ENCODE measurements at regions not wholly inside any gene's neighbourhood (a gene's known extent, or its start where the extent isn't known, plus 50 kb on each side); places are given as distances from the start of the nearest gene placed in this dataset.

DNA sequence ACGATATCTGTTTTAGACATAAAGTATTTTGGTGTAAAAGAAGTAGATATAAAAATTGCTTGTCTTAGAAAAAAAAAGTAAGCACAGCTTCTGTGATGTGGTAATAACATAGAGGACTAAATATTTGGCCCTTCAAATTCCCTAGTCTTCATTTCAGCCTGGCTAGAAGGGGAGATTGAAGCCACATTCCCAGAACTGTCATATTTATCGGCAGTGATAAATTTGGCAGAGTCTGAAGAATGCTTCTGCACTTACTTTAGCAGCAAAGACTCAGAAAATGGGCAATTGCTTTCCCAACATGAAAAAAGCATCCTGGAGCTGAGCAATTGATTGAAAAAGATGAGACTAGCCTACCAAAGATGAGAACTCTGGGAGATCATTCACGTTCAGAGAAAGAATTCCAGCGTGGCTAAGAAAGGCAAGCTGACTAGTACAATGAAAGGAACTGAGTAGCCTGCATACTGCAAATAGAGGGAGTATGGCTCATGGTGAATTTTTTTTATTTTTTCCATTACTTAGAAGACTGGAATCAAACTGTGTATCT, 278.7 kb upstream of the KLHL29 start:
- Histone ChIP-seq H3K36me3 (ENCODE audit: control insufficient read depth, insufficient read depth, low read length) (no peaks in the 10 kb centered on the region), H3K27me3 (replicated peaks; ENCODE audit: control insufficient read depth, insufficient read depth, low read length) (no peaks in the 10 kb centered on the region; the same call in none of the 2 replicates), H3K4me3 (replicated peaks; ENCODE audit: low read depth, low read length) (no peak overlapping the region)
- TF ChIP-seq, protein P1, sequence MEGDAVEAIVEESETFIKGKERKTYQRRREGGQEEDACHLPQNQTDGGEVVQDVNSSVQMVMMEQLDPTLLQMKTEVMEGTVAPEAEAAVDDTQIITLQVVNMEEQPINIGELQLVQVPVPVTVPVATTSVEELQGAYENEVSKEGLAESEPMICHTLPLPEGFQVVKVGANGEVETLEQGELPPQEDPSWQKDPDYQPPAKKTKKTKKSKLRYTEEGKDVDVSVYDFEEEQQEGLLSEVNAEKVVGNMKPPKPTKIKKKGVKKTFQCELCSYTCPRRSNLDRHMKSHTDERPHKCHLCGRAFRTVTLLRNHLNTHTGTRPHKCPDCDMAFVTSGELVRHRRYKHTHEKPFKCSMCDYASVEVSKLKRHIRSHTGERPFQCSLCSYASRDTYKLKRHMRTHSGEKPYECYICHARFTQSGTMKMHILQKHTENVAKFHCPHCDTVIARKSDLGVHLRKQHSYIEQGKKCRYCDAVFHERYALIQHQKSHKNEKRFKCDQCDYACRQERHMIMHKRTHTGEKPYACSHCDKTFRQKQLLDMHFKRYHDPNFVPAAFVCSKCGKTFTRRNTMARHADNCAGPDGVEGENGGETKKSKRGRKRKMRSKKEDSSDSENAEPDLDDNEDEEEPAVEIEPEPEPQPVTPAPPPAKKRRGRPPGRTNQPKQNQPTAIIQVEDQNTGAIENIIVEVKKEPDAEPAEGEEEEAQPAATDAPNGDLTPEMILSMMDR (IDR thresholded peaks at IDR 0.05; ENCODE audit: insufficient read depth, low read length, poor library complexity, severe bottlenecking): no peak
- no peak for DNase-seq (ENCODE audit: extremely low read depth, insufficient read length)

DNA sequence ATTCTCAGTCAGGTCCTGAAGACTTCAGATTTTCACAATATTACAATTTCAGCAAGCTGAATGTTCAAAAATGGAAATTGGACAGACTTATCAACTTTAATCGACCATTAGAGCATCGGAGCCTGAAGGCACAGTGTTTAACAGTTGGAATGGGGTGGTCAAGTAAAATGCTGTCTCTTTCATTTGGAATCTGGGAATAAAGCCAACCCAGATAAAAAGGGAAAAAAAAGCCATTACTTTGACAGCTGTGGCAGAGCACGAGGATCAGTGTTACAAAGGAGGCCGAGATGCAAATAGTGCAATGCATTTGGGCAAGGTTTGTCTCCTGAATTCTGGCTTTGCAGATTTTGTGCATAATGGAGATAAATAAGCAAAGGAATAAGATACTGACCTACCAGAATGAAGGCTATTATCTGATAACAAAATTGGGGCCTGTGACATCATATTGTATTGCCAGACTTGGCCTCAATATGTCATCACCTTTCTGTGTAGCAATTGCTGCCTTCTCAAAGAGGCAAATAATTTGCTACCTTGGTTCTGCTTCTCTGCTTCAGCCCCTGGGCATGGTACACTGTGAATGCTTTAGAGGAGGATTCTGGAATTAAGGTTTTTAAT, 277.5 kb upstream of the KLHL29 start:
- DNase-seq (ENCODE audit: extremely low read depth, insufficient read length): no peak
- TF ChIP-seq, protein P1 (IDR thresholded peaks at IDR 0.05; ENCODE audit: insufficient read depth, low read length, poor library complexity, severe bottlenecking): no peak
- Histone ChIP-seq H3K27me3 (replicated peaks; ENCODE audit: control insufficient read depth, insufficient read depth, low read length) (no peaks in the 10 kb centered on the region; the same call in 1 of the 2 replicates), H3K36me3 (ENCODE audit: control insufficient read depth, insufficient read depth, low read length) (no peaks in the 10 kb centered on the region), H3K4me3 (replicated peaks; ENCODE audit: low read depth, low read length) (no peak overlapping the region)

DNA sequence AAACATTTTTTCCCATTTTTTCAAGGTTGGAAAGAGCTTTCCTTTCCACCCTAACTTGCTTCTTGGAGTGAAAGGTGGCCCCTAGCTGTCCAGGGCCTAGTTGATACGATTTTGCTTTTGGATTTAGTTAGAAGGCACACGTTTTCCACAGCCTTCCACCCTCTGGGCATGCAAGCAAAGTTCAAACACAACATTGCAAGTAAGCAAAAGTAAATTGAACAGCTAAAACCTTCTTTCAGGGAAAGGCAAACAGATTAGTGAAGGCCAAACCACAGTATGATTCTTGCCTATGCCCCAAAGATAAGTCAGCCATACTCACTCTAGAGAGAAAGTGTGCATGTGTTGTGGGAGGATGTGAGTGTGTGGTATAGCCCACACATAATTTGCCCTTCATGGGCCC, 273.7 kb upstream of the KLHL29 start:
- no peak overlapping the region for H3K4me3 ChIP-seq (replicated peaks; ENCODE audit: low read depth, low read length)
- DNase-seq (ENCODE audit: extremely low read depth, insufficient read length): no peak
- peaks cover 2% of the 10 kb centered on the region; the same call in 1 of the 2 replicates for H3K27me3 ChIP-seq (replicated peaks; ENCODE audit: control insufficient read depth, insufficient read depth, low read length)
- TF ChIP-seq, protein P1 (IDR thresholded peaks at IDR 0.05; ENCODE audit: insufficient read depth, low read length, poor library complexity, severe bottlenecking): no peak
- H3K36me3 ChIP-seq (ENCODE audit: control insufficient read depth, insufficient read depth, low read length): no peaks in the 10 kb centered on the region

DNA sequence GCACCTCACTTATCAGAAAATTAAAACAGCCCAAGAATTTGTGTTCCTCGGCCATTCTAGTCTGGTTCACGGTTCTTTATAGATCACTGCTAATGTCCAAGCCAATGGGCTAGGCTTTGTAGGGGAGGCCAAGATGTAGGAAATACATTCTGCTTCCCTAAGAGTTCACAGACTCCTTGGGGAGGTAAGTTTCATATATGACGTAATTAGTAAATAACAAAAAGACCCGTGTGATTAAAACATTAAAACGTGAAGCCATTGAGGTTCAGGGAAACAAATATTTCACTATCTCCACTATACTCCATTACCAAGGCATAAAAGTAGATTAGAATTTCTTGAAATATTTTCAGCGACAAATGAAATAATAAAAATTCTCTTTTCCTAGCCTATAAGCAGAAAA, 272.5 kb upstream of the KLHL29 start:
- no peak for DNase-seq (ENCODE audit: extremely low read depth, insufficient read length)
- peaks cover 2% of the 10 kb centered on the region; the same call in 1 of the 2 replicates for H3K27me3 ChIP-seq (replicated peaks; ENCODE audit: control insufficient read depth, insufficient read depth, low read length)
- TF ChIP-seq, protein P1 (IDR thresholded peaks at IDR 0.05; ENCODE audit: insufficient read depth, low read length, poor library complexity, severe bottlenecking): no peak
- H3K36me3 ChIP-seq (ENCODE audit: control insufficient read depth, insufficient read depth, low read length): no peaks in the 10 kb centered on the region
- H3K4me3 ChIP-seq (replicated peaks; ENCODE audit: low read depth, low read length): no peak overlapping the region

DNA sequence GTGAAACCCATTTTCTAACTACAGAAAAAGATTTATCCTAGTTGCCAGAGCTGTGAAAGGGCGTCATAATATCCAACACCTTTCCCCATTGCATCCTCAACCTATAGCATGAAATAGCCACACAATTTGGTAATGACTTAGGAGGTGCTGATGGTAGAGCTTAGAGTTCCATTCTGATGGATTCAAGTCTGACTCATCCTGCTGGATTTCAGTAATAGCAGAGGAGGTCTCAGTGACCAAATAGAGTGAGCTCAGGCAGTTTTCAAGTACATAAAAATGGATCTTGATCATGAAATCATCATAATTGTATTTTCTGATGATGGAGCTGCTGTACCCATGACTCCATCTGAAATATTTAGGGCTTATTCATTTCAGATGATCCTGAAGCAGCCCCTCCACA, 270.7 kb upstream of the KLHL29 start:
- H3K27me3 ChIP-seq (replicated peaks; ENCODE audit: control insufficient read depth, insufficient read depth, low read length): peaks cover 2% of the 10 kb centered on the region; the same call in 1 of the 2 replicates
- no peaks in the 10 kb centered on the region for H3K36me3 ChIP-seq (ENCODE audit: control insufficient read depth, insufficient read depth, low read length)
- TF ChIP-seq, protein P1 (IDR thresholded peaks at IDR 0.05; ENCODE audit: insufficient read depth, low read length, poor library complexity, severe bottlenecking): no peak
- H3K4me3 ChIP-seq (replicated peaks; ENCODE audit: low read depth, low read length): no peak overlapping the region
- DNase-seq (ENCODE audit: extremely low read depth, insufficient read length): no peak
